Calu3 (cell line): ENCODE measurements at regions not wholly inside any gene's neighbourhood (a gene's known extent, or its start where the extent isn't known, plus 50 kb on each side); places are given as distances from the start of the nearest gene placed in this dataset.

Experiments
- BruUV-seq: library from RNA; stranded (reverse); fragments of 400-500 nt; replicated peaks from 2 replicates; lab custom pipeline; 2021; lab: Mats Ljungman, UMichigan
- CTCF ChIA-PET: fragments of 300-600 bp; sonication (Branson Sonifier 250); formaldehyde crosslinking; loops from one replicate; lab custom pipeline; 2022; ENCODE audit warnings: antibody characterized with exemption; lab: Charles Lee
- DNase-seq: peaks from one replicate; pipeline ENCODE4 v3.0.0; 2022
- H3K27ac Mint-ChIP-seq: one replicate; pipeline ENCODE4 v1.8.0; 2022; ENCODE audit warnings: mixed read lengths; ENCODE audit not compliant: unreplicated experiment
- H3K27me3 Mint-ChIP-seq: one replicate; pipeline ENCODE4 v1.8.0; 2022; ENCODE audit warnings: mixed read lengths; ENCODE audit not compliant: unreplicated experiment
- H3K36me3 Mint-ChIP-seq: one replicate; pipeline ENCODE4 v1.8.0; 2022; ENCODE audit warnings: mild to moderate bottlenecking, moderate library complexity, mixed read lengths; ENCODE audit not compliant: insufficient read depth, unreplicated experiment
- H3K4me1 Mint-ChIP-seq: one replicate; pipeline ENCODE4 v1.8.0; 2022; ENCODE audit warnings: mild to moderate bottlenecking, low read depth, mixed read lengths; ENCODE audit not compliant: unreplicated experiment
- H3K4me3 Mint-ChIP-seq: one replicate; pipeline ENCODE4 v1.8.0; 2022; ENCODE audit warnings: mild to moderate bottlenecking, low read depth, moderate library complexity, mixed read lengths; ENCODE audit not compliant: unreplicated experiment
- H3K9me3 Mint-ChIP-seq: one replicate; pipeline ENCODE4 v1.8.0; 2022; ENCODE audit warnings: low read depth, mixed read lengths; ENCODE audit not compliant: unreplicated experiment
- intact Hi-C: fragments of 100-400 bp; cut with micrococcal nuclease; formaldehyde crosslinking; loops from one replicate; pipeline ENCODE4 v1.10.0; 2022; ENCODE audit not compliant: unreplicated experiment
- TF ChIP-seq, protein P1 (sequence below): fragments of 200-600 bp; IDR thresholded peaks from one replicate; pipeline ENCODE4 v1.8.0; 2022; ENCODE audit warnings: antibody characterized with exemption; ENCODE audit not compliant: unreplicated experiment

DNA sequence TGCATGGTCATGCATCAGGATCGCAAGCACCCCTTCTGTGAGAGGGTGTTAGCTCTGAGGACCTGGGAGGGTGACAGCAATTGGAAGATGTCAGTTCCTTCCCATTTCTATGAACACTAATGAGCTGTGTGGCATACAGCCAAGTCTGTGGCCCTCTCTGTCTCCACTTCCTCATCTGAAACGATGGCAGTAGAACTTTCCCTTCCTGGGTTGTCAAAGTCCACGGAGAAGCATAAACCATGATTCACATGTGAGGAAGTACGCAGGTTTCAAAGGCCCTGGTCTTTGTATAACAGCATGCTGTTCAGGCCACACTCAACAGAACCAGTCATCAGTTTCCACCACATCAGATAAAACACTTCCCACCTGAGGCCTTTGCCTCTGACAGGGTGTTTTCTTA lies 167.4 kb upstream of the RAB6C start:
- no peak overlapping the region for H3K27ac Mint-ChIP-seq
- H3K36me3 Mint-ChIP-seq: no peaks in the 10 kb centered on the region
- no peak overlapping the region for H3K4me3 Mint-ChIP-seq
- BruUV-seq: no TSS peak
- DNase-seq: peak; percentile 9
- TF ChIP-seq, protein P1, sequence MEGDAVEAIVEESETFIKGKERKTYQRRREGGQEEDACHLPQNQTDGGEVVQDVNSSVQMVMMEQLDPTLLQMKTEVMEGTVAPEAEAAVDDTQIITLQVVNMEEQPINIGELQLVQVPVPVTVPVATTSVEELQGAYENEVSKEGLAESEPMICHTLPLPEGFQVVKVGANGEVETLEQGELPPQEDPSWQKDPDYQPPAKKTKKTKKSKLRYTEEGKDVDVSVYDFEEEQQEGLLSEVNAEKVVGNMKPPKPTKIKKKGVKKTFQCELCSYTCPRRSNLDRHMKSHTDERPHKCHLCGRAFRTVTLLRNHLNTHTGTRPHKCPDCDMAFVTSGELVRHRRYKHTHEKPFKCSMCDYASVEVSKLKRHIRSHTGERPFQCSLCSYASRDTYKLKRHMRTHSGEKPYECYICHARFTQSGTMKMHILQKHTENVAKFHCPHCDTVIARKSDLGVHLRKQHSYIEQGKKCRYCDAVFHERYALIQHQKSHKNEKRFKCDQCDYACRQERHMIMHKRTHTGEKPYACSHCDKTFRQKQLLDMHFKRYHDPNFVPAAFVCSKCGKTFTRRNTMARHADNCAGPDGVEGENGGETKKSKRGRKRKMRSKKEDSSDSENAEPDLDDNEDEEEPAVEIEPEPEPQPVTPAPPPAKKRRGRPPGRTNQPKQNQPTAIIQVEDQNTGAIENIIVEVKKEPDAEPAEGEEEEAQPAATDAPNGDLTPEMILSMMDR: no peak
- peaks cover 11% of the 10 kb centered on the region for H3K9me3 Mint-ChIP-seq
- CTCF ChIA-PET: no interaction called here
- H3K4me1 Mint-ChIP-seq: no peaks in the 10 kb centered on the region
- intact Hi-C loops: no loop called here
- H3K27me3 Mint-ChIP-seq: peaks cover 20% of the 10 kb centered on the region

DNA sequence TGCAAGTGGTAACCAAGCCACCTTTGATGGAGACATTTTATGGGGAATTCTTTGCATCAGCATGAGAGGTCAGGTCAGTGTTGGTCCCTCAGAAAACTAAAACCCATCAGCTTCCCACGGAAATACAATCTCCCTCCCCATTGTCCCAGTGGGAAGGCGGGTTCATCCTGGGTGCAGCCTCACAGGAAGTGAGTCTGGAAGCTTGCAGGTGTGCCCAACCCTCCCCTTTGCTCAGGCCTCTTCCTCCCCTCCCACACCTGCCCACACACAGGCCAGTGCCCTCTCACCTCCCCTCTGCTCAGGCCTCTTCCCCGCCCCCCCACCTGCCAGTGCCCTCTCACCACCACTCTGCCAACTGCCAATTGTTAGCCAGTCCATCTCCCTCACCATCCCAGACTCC lies 166.8 kb upstream of the RAB6C start:
- TF ChIP-seq, protein P1: no peak
- no TSS peak for BruUV-seq
- Mint-ChIP-seq H3K36me3 (no peaks in the 10 kb centered on the region), H3K4me3 (no peak overlapping the region), H3K9me3 (peaks cover 10% of the 10 kb centered on the region), H3K27ac (no peak overlapping the region), H3K27me3 (peaks cover 20% of the 10 kb centered on the region), H3K4me1 (no peaks in the 10 kb centered on the region)
- CTCF ChIA-PET: no interaction called here
- intact Hi-C loops: no loop called here
- DNase-seq: no peak

DNA sequence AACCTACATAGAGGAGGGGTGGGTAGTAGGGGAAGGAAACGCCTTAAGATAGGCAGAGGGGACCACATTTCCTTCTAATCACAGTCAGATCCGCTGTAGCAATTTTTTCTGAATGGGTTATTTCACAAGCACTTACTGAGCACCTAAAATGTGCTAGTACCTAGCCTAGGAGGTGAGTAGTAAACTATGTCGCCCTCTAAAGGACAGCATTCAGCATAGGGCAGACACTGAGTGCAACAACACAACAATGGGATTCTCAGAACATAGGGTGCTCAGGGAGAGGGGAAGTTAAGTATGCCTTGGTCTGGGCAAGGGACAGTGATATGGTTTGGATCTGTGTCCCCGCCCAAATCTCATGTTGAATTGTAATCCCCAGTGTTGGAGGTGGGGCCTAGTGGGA lies 166.1 kb upstream of the RAB6C start:
- peaks cover 20% of the 10 kb centered on the region for H3K27me3 Mint-ChIP-seq
- BruUV-seq: no TSS peak
- no peak overlapping the region for H3K27ac Mint-ChIP-seq
- CTCF ChIA-PET: no interaction called here
- no peak for DNase-seq
- intact Hi-C loops: no loop called here
- no peaks in the 10 kb centered on the region for H3K4me1 Mint-ChIP-seq
- no peak overlapping the region for H3K4me3 Mint-ChIP-seq
- H3K9me3 Mint-ChIP-seq: peaks cover 8% of the 10 kb centered on the region
- H3K36me3 Mint-ChIP-seq: no peaks in the 10 kb centered on the region
- TF ChIP-seq, protein P1: no peak

DNA sequence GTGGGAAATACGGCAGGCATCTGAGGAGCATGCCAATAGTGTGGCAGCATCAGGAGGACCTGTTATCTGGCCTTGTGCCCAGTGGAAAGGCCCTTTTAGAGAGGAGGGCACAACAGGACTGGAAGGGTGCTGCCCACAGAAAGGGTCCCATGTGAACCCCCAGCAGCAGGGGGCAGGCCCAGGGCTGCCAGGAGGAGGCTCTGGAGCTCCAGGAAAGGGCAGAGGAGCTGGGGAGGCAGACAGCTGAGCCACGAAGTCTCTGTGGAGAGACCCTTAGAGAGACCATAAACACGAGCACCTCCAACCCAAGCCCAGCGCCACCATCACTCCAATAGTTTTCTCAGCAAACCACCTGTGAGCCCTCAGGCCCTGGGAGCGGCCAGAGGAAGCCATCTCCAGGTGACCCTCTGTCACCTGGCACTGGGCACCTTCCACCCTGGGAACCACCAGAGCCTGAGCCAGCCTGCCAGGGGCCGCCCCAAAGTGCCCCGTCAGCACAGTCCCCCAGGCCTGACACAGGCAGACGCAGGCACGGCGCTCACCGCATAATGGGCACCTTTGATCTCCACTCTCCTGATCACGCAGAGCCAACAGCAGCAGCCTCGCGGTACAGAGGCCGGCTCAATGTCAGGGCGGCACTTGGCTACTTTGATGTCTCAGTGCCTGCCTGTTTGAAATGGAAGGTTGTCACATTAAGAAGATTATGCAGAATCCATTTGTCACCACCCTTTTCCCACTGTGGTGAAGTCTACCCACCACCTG lies 162.5 kb upstream of the RAB6C start:
- Mint-ChIP-seq H3K36me3 (no peaks in the 10 kb centered on the region), H3K4me1 (no peaks in the 10 kb centered on the region), H3K27ac (no peak overlapping the region), H3K9me3 (peaks cover 8% of the 10 kb centered on the region), H3K27me3 (no peaks in the 10 kb centered on the region), H3K4me3 (no peak overlapping the region)
- CTCF ChIA-PET: no interaction called here
- no TSS peak for BruUV-seq
- intact Hi-C loops: no loop called here
- TF ChIP-seq, protein P1: no peak
- no peak for DNase-seq
